Muscle of arm (tissue), 1 donor: ENCODE measurements at regions not wholly inside any gene's neighbourhood (a gene's known extent, or its start where the extent isn't known, plus 50 kb on each side); places are given as distances from the start of the nearest gene placed in this dataset.

Experiments used
- DNase-seq: peaks from one replicate; pipeline ENCODE4 v3.0.0-alpha.2; 2013

DNA sequence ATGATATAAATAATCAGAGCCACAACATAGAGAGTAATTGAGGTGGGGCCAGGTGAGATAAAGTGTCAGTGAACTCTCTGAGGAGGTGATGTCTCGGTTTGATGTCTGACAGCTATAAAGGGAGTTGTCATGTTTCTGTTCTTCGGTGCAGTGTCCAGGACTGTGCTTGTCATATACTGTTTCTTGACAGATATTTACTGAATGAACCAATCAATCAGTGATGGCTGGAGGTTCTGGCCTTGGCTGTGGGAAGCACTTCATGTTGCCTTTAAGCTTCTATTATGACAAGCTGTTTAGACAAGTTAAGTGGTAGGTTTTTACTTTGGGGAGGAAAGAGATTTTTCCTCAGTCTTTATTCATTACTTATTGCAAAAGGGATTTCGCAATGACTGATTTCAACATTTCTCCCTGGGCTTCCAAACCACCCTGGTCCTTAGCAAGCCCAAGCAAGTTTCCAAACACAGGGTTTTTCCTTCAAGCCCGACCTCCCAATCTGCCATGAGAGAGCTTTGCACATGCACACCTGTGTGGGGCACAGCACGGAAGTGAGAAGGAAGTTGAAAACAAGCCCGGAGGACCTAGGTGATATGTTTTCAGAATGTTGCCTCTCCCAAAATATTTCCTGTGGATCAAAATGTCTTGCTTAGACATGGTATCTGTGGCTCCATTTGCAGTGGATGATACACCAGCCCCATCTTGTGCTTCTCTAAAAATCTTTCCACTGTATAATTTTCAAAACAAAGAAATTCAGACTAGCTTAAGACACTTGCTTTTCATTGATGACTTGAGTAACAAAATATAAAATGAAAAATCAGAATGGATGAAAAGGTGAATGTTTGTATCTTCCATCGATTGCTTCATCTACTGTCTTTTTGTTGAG, 567.3 kb upstream of the BTBD3 start:
- no peak for DNase-seq

GRCh38 chr20:11352041-11352440, 565.7 kb upstream of the BTBD3 start:
- DNase-seq, result no peak

GRCh38 chr20:11354846-11355245, 562.8 kb upstream of the BTBD3 start:
- no peak for DNase-seq

GRCh38 chr20:11355345-11355744, 562.3 kb upstream of the BTBD3 start:
- DNase-seq, result no peak

DNA sequence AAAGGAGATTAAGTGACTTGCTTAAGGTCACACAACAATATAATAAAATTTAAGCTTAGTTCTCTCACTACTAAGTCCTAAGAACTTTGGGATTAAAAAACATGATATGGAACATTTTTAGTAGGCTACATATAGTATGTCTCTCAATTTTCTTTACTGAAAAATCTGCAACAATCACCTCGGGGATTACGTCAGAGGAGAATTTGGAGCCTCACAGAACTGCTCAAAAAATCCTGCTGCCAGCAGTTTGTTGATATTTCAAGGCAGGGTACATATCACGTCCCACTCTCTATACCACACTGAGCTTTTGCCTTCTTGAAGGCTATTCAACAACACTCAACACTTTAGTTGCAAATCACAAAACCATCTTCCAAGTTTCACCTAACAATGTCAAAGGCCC, 561.6 kb upstream of the BTBD3 start:
- DNase-seq, result no peak

- no peak for DNase-seq
These were observed 555.2 kb upstream of the BTBD3 start for GRCh38 chr20:11362450-11362849.

DNA sequence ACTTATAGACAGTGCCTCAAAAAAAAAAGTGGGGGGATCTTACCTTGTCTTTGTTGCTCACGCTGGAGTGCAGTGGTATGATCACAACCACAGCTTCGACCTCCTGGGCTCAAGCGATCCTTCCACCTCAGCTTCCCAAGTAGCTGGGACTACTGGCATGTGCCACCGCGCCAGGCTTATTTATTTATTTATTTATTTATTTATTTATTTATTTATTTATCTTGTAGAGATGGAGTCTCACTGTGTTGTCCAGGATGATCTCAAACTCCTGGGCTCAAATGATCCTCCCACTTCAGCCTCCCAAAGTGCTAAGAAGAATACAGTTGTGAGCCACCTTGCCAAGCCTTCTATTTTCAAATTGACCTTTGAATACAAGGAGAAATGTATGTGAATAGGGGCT, 553.0 kb upstream of the BTBD3 start:
- DNase-seq, result no peak

- no peak for DNase-seq
These were observed 551.0 kb upstream of the BTBD3 start for GRCh38 chr20:11366660-11367059.

DNA sequence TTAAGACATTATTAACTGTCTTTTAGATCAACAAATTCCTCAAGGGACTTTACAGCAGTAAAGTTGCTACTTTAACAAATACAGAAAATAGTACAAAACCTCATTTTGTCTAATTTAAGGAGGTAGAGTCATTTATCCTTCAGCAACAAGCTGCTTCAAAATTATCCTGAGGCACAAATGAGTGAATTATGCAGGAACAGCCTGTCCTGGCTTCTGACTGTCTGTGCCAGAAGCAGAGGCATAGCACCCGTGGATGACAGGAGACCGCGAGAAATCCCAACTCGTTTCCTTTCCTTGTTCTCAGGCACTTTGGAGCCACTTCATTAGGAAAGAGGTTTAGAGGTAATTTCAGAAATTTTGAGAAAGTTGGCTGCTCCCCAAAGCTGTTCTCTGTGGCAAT, 549.2 kb upstream of the BTBD3 start:
- DNase-seq, result no peak

DNA sequence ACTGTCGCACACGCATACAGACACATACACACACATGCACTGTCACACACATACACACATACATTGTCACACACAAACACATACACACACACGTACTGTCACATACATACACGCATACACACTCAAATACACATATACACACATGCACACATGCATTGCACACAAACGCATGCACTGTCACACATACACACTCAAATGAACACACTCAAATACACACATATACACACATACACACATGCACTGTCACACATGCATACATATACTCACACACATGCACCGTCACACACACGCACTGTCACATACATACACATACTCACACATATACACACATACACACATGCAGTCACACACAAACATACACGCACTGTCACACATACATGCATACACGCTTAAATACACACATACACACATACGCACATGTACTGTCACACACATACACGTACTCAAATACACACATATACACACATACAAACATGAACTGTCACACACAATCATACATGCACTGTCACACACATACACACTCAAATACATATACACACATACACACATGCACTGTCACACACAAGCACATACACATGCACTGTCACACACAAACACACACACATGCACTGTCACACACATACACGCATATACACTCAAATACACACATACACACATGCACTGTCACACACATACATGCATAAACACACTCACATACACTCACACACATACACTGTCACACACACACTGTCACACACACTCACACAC, 548.6 kb upstream of the BTBD3 start:
- no peak for DNase-seq

- no peak for DNase-seq
These were observed 545.9 kb upstream of the BTBD3 start for GRCh38 chr20:11371831-11372230.

GRCh38 chr20:11372876-11373790, 544.6 kb upstream of the BTBD3 start:
- no peak for DNase-seq

DNA sequence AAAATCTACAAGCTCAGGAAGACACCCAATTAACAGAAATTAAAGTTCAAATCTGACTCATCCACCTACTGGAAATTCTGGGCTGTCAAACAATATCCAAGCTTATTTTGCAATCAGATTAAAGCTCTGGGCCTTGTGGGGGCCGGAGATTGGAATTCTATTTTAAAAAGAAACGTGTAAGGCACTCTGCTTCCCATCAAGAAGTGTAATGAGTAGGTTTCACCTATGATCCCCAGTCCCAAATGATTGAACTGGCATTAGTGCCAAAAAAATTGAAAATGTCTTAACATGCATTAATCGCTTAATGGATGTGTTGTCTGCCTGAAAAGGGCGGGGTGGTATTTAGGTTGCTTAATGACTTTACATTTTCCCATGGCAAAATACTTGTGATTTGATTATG, 542.4 kb upstream of the BTBD3 start:
- DNase-seq, result no peak

GRCh38 chr20:11375966-11376365, 541.7 kb upstream of the BTBD3 start:
- no peak for DNase-seq

- DNase-seq, result no peak
These were observed 541.3 kb upstream of the BTBD3 start for GRCh38 chr20:11376420-11376819.

GRCh38 chr20:11376998-11377397, 540.7 kb upstream of the BTBD3 start:
- no peak for DNase-seq

- no peak for DNase-seq
These were observed 539.9 kb upstream of the BTBD3 start for GRCh38 chr20:11377761-11378160.

- no peak for DNase-seq
These were observed 539.4 kb upstream of the BTBD3 start for GRCh38 chr20:11378252-11378651.

DNA sequence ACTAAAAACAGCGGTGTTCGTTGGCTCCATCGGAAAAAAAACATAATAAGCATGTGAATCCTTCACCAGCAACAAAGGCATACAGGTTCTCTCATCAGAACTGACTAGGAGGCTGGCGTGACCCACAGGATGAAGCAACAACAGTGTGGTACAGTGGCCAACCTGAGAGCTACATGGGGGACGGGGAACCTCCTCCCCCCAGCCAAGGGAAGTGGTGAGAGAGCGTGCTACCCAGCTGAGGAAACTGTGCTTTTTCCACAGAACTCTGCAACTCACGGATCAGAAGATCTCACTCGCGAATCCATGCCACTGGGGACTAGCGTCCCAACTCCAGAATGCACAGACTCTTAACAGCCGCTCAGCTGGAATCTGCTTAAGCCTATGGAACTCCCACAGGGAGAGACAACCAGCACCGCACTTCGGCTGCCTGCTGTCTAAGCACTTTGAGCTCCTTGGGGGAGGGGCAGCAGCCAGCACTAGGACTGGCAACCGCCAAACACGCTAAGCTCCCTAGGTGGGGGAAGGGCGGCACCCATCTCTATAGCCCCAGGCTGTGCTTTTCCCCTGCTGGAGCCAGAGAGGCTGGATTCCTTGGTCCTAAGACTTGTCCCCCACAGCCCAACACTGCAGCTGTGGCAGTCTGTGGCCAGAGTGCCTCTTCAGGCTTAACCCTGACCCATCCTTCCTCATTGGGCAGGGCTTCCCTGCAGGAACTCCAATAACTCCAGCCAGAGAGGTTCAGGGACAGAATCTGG, 538.3 kb upstream of the BTBD3 start:
- DNase-seq, result no peak

GRCh38 chr20:11380283-11380682, 537.4 kb upstream of the BTBD3 start:
- DNase-seq, result no peak

DNA sequence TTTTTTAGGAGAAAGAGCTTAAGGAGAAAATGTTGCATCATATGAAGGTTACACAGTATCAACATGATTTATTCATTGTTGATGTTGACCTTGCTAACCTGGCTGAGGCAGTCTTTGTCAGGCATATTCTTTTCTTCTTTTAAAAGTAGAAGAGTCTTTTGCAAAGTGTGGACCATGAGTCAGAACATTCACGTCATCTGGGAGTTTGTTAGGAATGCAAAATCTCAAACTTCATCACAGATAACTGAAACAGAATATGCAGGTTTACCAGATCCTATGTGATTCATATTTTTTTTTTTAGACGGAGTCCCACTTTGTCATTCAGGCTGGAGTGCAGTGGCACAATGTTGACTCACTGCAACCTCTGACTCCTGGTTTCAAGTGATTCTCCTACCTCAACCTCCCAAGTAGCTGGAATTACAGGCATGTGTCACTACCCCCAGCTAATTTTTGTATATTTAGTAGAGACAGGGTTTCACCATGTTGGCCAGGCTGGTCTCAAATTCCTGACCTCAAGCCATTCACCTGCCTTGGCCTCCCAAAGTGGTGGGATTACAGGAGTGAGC, 530.4 kb upstream of the BTBD3 start:
- DNase-seq, result no peak
